OCI-LY1 (cell line): ENCODE measurements at regions not wholly inside any gene's neighbourhood (a gene's known extent, or its start where the extent isn't known, plus 50 kb on each side); places are given as distances from the start of the nearest gene placed in this dataset.

Source experiments
- H2AFZ ChIP-seq: fragments of 200-600 bp; sonication (generic), shearing (Covaris generic); 2 replicates; pipeline ENCODE4 v1.6.0; 2014; ENCODE audit warnings: antibody characterized with exemption, mild to moderate bottlenecking, low read length
- H3F3A ChIP-seq: fragments of 200-600 bp; sonication (generic), shearing (Covaris generic); 2 replicates; pipeline ENCODE4 v1.6.0; 2014; ENCODE audit warnings: mild to moderate bottlenecking, antibody characterized with exemption, low read length, moderate library complexity; ENCODE audit not compliant: insufficient read depth
- H3K27ac ChIP-seq: fragments of 200-600 bp; sonication (generic); 2 replicates; pipeline ENCODE4 v1.5.1; 2014; ENCODE audit warnings: low read length, mixed run types, mild to moderate bottlenecking, low read depth; ENCODE audit not compliant: poor library complexity, severe bottlenecking
- H3K27me3 ChIP-seq: fragments of 200-600 bp; sonication (generic); 2 replicates; pipeline ENCODE4 v1.6.0; 2014; ENCODE audit warnings: antibody characterized with exemption, mild to moderate bottlenecking, low read length, moderate library complexity; ENCODE audit not compliant: insufficient read depth
- H3K36me3 ChIP-seq: fragments of 200-600 bp; sonication (generic); 2 replicates; pipeline ENCODE4 v1.6.1; 2014; ENCODE audit warnings: mild to moderate bottlenecking, antibody characterized with exemption, low read length, moderate library complexity, mixed read lengths; ENCODE audit not compliant: insufficient read depth
- H3K4me1 ChIP-seq: fragments of 200-600 bp; sonication (generic); 2 replicates; pipeline ENCODE4 v1.5.1; 2014; ENCODE audit warnings: mild to moderate bottlenecking, low read length, moderate library complexity; ENCODE audit not compliant: insufficient read depth, severe bottlenecking
- H3K4me2 ChIP-seq: fragments of 200-600 bp; sonication (generic), shearing (Covaris generic); 2 replicates; pipeline ENCODE4 v1.6.1; 2014; ENCODE audit warnings: low read length
- H3K4me3 ChIP-seq: fragments of 200-600 bp; sonication (generic); 2 replicates; pipeline ENCODE4 v1.5.1; 2014; ENCODE audit warnings: low read length, low read depth, mild to moderate bottlenecking, mixed read lengths; ENCODE audit not compliant: poor library complexity, severe bottlenecking
- H3K79me2 ChIP-seq: fragments of 200-600 bp; shearing (Covaris generic); 2 replicates; pipeline ENCODE4 v1.6.1; 2016; ENCODE audit warnings: mixed run types, low read length, mixed read lengths; ENCODE audit not compliant: insufficient read depth
- H3K9ac ChIP-seq: fragments of 200-600 bp; sonication (generic), shearing (Covaris generic); 2 replicates; pipeline ENCODE4 v1.6.1; 2014; ENCODE audit warnings: mild to moderate bottlenecking, low read length, mixed read lengths
- H3K9me2 ChIP-seq: fragments of 200-600 bp; sonication (generic), shearing (Covaris generic); 2 replicates; pipeline ENCODE4 v1.6.1; 2014; ENCODE audit warnings: low read depth, mild to moderate bottlenecking, low read length, mixed read lengths
- H3K9me3 ChIP-seq: fragments of 200-600 bp; shearing (Covaris generic); 2 replicates; pipeline ENCODE4 v1.6.1; 2014; ENCODE audit warnings: low read length, mixed read lengths
- H4K20me1 ChIP-seq: fragments of 200-600 bp; sonication (generic), shearing (Covaris generic); 2 replicates; pipeline ENCODE4 v1.6.0; 2016; ENCODE audit warnings: mild to moderate bottlenecking, low read length; ENCODE audit not compliant: insufficient read depth
- CTCF ChIP-seq: fragments of 200-600 bp; sonication (generic), shearing (Covaris generic); IDR thresholded peaks from 2 replicates; pipeline ENCODE4 v1.5.1; 2017; ENCODE audit warnings: mild to moderate bottlenecking, antibody characterized with exemption, low read length, moderate library complexity, mixed read lengths
- EZH2 ChIP-seq: fragments of 200-600 bp; sonication (generic), shearing (Covaris generic); IDR thresholded peaks from 2 replicates; pipeline ENCODE4 v1.8.0; 2017; ENCODE audit warnings: borderline replicate concordance, mixed run types, mild to moderate bottlenecking, antibody characterized with exemption, low read length, moderate library complexity, mixed read lengths

GRCh38 chr10:88126699-88127098, 263.3 kb downstream of the PTEN start:
- H3K9ac ChIP-seq = no peak overlapping the region
- H3K27ac ChIP-seq = no peak overlapping the region
- no peak overlapping the region for H3K4me2 ChIP-seq
- H3K79me2 ChIP-seq = no peaks in the 10 kb centered on the region
- no peak overlapping the region for H3K4me3 ChIP-seq
- H3K9me3 ChIP-seq = no peaks in the 10 kb centered on the region
- no peaks in the 10 kb centered on the region for H3F3A ChIP-seq
- no peak overlapping the region for H2AFZ ChIP-seq
- H3K36me3 ChIP-seq = no peaks in the 10 kb centered on the region
- H3K4me1 ChIP-seq = no peaks in the 10 kb centered on the region
- H3K27me3 ChIP-seq = no peaks in the 10 kb centered on the region
- no peaks in the 10 kb centered on the region for H4K20me1 ChIP-seq
- no peaks in the 10 kb centered on the region for H3K9me2 ChIP-seq
- TF ChIP-seq CTCF = no peak
- no peak for TF ChIP-seq EZH2

DNA sequence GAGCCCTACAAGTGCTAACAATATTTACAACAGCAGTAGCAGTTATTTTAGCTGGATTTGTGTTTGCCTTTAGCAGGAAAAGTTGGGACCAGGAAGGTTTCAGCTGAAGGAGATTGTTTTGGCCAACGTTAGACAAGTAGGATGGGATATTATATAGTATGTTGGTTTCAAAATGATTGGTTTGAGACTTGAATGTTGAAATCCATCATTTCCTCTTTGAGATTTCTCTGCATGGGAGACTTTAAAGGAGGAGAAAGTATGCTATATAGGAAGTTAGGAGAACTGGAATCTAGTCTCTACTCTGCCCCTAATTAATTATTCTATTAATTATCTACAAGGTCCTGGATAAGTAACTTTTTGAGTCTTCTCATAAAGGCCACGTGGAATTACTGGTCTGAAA, 263.8 kb downstream of the PTEN start:
- Histone ChIP-seq H3K9me2 (no peaks in the 10 kb centered on the region), H3K9me3 (no peaks in the 10 kb centered on the region), H3K79me2 (no peaks in the 10 kb centered on the region), H3K9ac (no peak overlapping the region), H3K4me3 (no peak overlapping the region), H3K4me1 (no peaks in the 10 kb centered on the region), H3K36me3 (no peaks in the 10 kb centered on the region), H4K20me1 (no peaks in the 10 kb centered on the region), H3K27me3 (no peaks in the 10 kb centered on the region), H3K4me2 (no peak overlapping the region), H3F3A (no peaks in the 10 kb centered on the region), H3K27ac (no peak overlapping the region), H2AFZ (no peak overlapping the region)
- TF ChIP-seq EZH2 = no peak

GRCh38 chr10:88127766-88128165, 264.3 kb downstream of the PTEN start:
- Histone ChIP-seq H3K4me3 (no peak overlapping the region), H4K20me1 (no peaks in the 10 kb centered on the region), H3K4me1 (no peaks in the 10 kb centered on the region), H3K9me2 (no peaks in the 10 kb centered on the region), H3K4me2 (no peak overlapping the region), H3K36me3 (no peaks in the 10 kb centered on the region), H3K27ac (no peak overlapping the region), H3F3A (no peaks in the 10 kb centered on the region), H2AFZ (no peak overlapping the region), H3K9ac (no peak overlapping the region), H3K27me3 (no peaks in the 10 kb centered on the region), H3K79me2 (no peaks in the 10 kb centered on the region), H3K9me3 (no peaks in the 10 kb centered on the region)
- TF ChIP-seq CTCF = no peak
- no peak for TF ChIP-seq EZH2

DNA sequence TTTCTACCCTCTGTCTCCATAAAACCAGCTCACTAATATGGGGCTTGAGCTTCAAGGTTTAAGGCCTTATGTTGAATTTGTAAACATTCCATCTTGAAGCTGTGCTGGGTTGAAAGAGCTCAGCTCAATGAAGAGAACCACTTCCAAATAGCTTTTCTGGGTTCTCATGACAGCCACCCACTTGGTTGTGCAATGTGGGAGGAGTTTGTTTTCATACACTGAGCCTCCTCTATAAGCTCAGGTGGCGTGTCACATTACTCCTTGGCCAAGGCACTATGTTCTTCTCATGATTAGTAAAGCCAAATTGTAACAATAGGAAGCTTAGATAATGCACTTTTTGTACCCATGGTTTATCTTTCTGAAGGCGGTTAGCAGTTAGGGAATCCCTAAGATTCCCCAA, 265.6 kb downstream of the PTEN start:
- no peak overlapping the region for H3K9ac ChIP-seq
- no peaks in the 10 kb centered on the region for H3K27me3 ChIP-seq
- H3K4me2 ChIP-seq = no peak overlapping the region
- no peak overlapping the region for H3K27ac ChIP-seq
- H4K20me1 ChIP-seq = no peaks in the 10 kb centered on the region
- no peak overlapping the region for H2AFZ ChIP-seq
- no peak overlapping the region for H3K4me3 ChIP-seq
- no peaks in the 10 kb centered on the region for H3K9me2 ChIP-seq
- H3K36me3 ChIP-seq = no peaks in the 10 kb centered on the region
- no peaks in the 10 kb centered on the region for H3K9me3 ChIP-seq
- no peaks in the 10 kb centered on the region for H3K79me2 ChIP-seq
- H3F3A ChIP-seq = no peaks in the 10 kb centered on the region
- H3K4me1 ChIP-seq = no peaks in the 10 kb centered on the region
- TF ChIP-seq CTCF (no peak), EZH2 (no peak)
